Fibroblast of mammary gland (primary cell): ENCODE measurements at regions not wholly inside any gene's neighbourhood (a gene's known extent, or its start where the extent isn't known, plus 50 kb on each side); places are given as distances from the start of the nearest gene placed in this dataset.

Source experiments
- DNase-seq: peaks from one replicate; pipeline ENCODE4 v3.0.0-alpha.2; 2010; ENCODE audit warnings: low read depth
- H3K4me3 ChIP-seq: 2 replicates; pipeline ENCODE4 v1.5.1; 2011; ENCODE audit warnings: low read depth, mild to moderate bottlenecking, low read length, moderate library complexity; ENCODE audit not compliant: control insufficient read depth
- TF ChIP-seq, protein P1 (sequence below): conservative IDR thresholded peaks from 2 replicates; pipeline ENCODE4 v1.5.1; 2011; ENCODE audit warnings: low read depth, low read length, inconsistent platforms; ENCODE audit not compliant: control insufficient read depth, insufficient read depth

DNA sequence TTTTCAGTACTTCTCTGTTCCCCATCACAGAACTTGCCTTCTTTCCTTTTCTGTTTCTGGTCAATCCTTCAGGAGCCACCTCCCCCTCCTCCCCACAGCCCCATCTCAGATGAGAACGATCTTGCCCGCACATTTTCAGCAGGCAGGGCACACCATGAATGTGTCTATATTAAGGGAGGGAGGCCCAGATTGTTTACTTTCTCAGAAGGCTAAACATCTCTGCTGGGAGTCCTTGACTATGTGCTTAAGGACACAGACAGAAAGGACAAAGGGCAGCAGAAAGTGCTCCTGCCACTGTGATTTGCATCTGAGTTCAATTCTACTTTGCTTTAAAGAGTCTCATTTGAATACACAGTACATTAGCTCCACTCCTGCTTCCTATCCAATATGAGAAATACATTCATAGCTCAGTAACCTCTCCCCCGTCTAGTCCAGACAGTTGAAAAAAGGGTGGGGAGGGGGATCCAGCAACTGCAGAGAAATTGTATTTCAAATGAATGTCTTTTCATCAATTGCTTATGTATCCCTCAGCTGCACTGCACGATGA is 175.0 kb upstream of the PARD3B start:
- TF ChIP-seq, protein P1, sequence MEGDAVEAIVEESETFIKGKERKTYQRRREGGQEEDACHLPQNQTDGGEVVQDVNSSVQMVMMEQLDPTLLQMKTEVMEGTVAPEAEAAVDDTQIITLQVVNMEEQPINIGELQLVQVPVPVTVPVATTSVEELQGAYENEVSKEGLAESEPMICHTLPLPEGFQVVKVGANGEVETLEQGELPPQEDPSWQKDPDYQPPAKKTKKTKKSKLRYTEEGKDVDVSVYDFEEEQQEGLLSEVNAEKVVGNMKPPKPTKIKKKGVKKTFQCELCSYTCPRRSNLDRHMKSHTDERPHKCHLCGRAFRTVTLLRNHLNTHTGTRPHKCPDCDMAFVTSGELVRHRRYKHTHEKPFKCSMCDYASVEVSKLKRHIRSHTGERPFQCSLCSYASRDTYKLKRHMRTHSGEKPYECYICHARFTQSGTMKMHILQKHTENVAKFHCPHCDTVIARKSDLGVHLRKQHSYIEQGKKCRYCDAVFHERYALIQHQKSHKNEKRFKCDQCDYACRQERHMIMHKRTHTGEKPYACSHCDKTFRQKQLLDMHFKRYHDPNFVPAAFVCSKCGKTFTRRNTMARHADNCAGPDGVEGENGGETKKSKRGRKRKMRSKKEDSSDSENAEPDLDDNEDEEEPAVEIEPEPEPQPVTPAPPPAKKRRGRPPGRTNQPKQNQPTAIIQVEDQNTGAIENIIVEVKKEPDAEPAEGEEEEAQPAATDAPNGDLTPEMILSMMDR: no peak
- H3K4me3 ChIP-seq: no peak overlapping the region
- no peak for DNase-seq

DNA sequence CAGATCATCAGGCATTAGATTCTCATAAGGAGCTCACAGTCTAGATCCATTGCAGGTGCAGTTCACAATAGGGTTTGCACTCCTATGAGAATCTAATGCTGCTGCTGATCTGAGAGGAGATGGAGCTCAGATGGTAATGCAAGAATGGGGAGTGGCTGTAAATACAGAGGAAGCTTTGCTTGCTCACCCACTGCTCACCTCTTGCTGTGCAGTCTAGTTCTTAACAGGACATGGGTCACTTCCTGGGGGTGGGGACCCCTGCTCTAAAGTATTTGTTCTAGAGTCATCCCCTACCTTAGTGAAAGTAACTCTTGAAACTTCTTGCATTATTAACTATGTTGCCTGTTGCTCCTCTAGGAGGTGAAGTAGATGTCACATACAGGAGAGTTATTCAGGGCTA is 171.3 kb upstream of the PARD3B start:
- TF ChIP-seq, protein P1: no peak

GRCh38 chr2:204380141-204380881 is 165.0 kb upstream of the PARD3B start:
- DNase-seq: no peak
- H3K4me3 ChIP-seq: no peak overlapping the region
- TF ChIP-seq, protein P1: no peak

More for the DNA sequence above, 171.3 kb upstream of the PARD3B start:
- no peak for DNase-seq
- H3K4me3 ChIP-seq: no peak overlapping the region

GRCh38 chr2:204386668-204387067 is 158.6 kb upstream of the PARD3B start:
- no peak overlapping the region for H3K4me3 ChIP-seq
- no peak for DNase-seq
- TF ChIP-seq, protein P1: no peak

- TF ChIP-seq, protein P1: no peak
- no peak for DNase-seq
- no peak overlapping the region for H3K4me3 ChIP-seq
Measured at GRCh38 chr2:204389120-204389519, 156.2 kb upstream of the PARD3B start.

- H3K4me3 ChIP-seq: no peak overlapping the region
- no peak for DNase-seq
- TF ChIP-seq, protein P1: no peak
Measured at GRCh38 chr2:204389856-204390255, 155.4 kb upstream of the PARD3B start.
